ENCODE measurements at regions not wholly inside any gene's neighbourhood (a gene's known extent, or its start where the extent isn't known, plus 50 kb on each side); places are given as distances from the start of the nearest gene placed in this dataset.

DNA sequence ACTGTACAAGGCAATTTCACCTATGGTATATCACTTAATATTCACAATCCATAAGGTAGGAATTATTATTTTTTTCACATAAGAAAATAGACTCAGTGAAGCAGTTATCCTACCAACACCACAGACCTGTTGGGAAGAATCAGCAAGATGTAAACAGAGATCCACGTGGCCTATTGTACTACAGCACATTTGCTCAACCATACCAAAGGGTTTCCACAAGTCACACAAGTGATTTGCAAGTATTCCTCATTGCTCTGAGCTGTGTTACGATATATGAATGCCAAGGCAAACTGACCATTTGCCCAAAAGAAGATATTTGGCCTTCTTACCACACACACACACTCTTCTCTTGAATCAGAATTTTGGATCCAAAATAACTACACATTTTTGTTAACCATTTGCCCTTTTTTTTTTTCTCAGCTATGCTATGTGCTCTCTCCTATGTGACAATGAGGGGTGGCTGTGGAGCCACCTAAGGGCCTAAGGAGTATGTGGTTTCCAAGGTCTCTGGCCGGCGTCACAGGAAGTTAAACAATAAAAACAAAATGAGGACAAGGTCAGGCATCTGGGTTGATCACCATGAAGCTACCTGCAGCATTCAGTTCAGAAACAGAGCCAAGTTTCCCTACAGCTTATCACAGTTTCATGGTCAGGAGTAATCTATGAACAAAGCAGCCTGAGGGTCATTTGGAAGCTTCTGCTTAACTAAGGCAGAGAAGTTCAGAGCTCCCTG is 171.0 kb upstream of the FREM1 start:
- TF ChIP-seq, protein P1, sequence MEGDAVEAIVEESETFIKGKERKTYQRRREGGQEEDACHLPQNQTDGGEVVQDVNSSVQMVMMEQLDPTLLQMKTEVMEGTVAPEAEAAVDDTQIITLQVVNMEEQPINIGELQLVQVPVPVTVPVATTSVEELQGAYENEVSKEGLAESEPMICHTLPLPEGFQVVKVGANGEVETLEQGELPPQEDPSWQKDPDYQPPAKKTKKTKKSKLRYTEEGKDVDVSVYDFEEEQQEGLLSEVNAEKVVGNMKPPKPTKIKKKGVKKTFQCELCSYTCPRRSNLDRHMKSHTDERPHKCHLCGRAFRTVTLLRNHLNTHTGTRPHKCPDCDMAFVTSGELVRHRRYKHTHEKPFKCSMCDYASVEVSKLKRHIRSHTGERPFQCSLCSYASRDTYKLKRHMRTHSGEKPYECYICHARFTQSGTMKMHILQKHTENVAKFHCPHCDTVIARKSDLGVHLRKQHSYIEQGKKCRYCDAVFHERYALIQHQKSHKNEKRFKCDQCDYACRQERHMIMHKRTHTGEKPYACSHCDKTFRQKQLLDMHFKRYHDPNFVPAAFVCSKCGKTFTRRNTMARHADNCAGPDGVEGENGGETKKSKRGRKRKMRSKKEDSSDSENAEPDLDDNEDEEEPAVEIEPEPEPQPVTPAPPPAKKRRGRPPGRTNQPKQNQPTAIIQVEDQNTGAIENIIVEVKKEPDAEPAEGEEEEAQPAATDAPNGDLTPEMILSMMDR (conservative IDR thresholded peaks at IDR 0.05; ENCODE audit: low read depth, low read length): no peak
- TF ChIP-seq EZH2 (IDR thresholded peaks at IDR 0.05; ENCODE audit: borderline replicate concordance, low read depth, low read length, poor library complexity, severe bottlenecking): no peak

All from A673 (cell line).